Lung (tissue), 11 donors: ENCODE measurements at regions not wholly inside any gene's neighbourhood (a gene's known extent, or its start where the extent isn't known, plus 50 kb on each side); places are given as distances from the start of the nearest gene placed in this dataset.
A peak's percentile ranks its signal among the peaks of the same experiment; 100 is the strongest.

Source experiments
- ATAC-seq: fragments of 200-7000 bp; cut with Tn5 transposase; one replicate; pipeline ENCODE4 v1.9.1; 2020; ENCODE audit warnings: moderate number of reproducible peaks; ENCODE audit not compliant: insufficient read depth, low FRiP score
- DNase-seq, 3 donors: peaks; one replicate each; pipeline ENCODE4 v3.0.0-alpha.2; 2013 to 2017
- H3K27ac ChIP-seq, 2 donors: one replicate each; pipeline ENCODE4 v1.5.1; 2013; ENCODE audit warnings: mild to moderate bottlenecking in 2 of 2, moderate library complexity in 2 of 2, control low read depth in 1 of 2, inconsistent platforms in 1 of 2, low read depth in 1 of 2, low read length in 1 of 2
- H3K27me3 ChIP-seq, 3 donors: one replicate each; pipeline ENCODE4 v1.5.1; 2013; ENCODE audit warnings: low read length in 2 of 3; ENCODE audit not compliant: control insufficient read depth in 3 of 3, insufficient read depth in 3 of 3
- H3K36me3 ChIP-seq, 4 donors: one replicate each; pipeline ENCODE4 v1.5.1; 2013; ENCODE audit warnings: low read length in 4 of 4, mild to moderate bottlenecking in 1 of 4, moderate library complexity in 1 of 4; ENCODE audit not compliant: control insufficient read depth in 4 of 4, insufficient read depth in 4 of 4
- H3K4me1 ChIP-seq, 5 donors: one replicate each; pipeline ENCODE4 v1.5.1; 2013; ENCODE audit warnings: low read length in 5 of 5, mild to moderate bottlenecking in 2 of 5, moderate library complexity in 1 of 5; ENCODE audit not compliant: control insufficient read depth in 5 of 5, insufficient read depth in 5 of 5
- H3K4me3 ChIP-seq: one replicate; pipeline ENCODE4 v1.5.1; 2013; ENCODE audit warnings: mild to moderate bottlenecking, control low read depth, moderate library complexity
- H3K9ac ChIP-seq, 2 donors: one replicate each; pipeline ENCODE4 v1.5.1; 2013; ENCODE audit warnings: low read length in 2 of 2, control low read depth in 1 of 2; ENCODE audit not compliant: insufficient read depth in 1 of 2
- H3K9me3 ChIP-seq, 4 donors: one replicate each; pipeline ENCODE4 v1.5.1; 2013; ENCODE audit warnings: low read length in 3 of 4, mild to moderate bottlenecking in 1 of 4, moderate library complexity in 1 of 4; ENCODE audit not compliant: control insufficient read depth in 4 of 4, insufficient read depth in 3 of 4
- CTCF ChIP-seq: IDR thresholded peaks from 2 replicates; pipeline ENCODE4 v1.5.1; 2012; ENCODE audit warnings: mild to moderate bottlenecking; ENCODE audit errors: control extremely low read depth, extremely low read depth
- WGBS, 2 donors: extraction: QIAGEN DNeasy Blood & Tissue Kit; methylation state at CpG; one replicate each; pipeline ENCODE4 v1.1.7; 2013; 5-methylcytosine and 5-hydroxymethylcytosine counted together
- donor health status: control.
- donor health status: control.
- donor health status: Bipolar disorder and iron deficiency.
- donor health status: healthy.
- donor health status: DM: yes; HTN: yes; CAD: no.

DNA sequence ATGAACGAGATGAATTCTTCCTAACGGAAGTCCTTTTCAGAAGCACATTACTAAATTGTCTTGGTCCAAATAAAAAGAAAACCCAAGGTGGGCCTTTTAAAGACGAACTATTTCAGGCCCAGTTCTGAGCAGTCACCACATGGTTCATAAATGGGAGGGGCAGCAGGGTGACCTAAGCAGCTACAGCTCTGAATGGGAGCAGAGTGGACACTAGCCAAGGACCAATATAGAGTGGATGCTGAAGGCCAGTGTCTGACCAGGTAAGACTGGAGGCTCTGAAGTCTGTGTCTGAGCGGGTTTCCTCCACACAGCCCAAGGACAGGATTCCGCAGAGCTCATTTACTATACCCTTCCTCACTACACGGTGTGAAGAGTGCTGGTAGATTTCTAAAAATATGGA, 159.1 kb downstream of the TMEM26 start:
- ATAC-seq = no peak
- no peak overlapping the region for H3K4me3 ChIP-seq

GRCh38 chr10:61289813-61290212, 163.4 kb downstream of the TMEM26 start:
- no peak for ATAC-seq
- Histone ChIP-seq H3K9ac (no peak overlapping the region), H3K4me3 (no peak overlapping the region), H3K4me1 (peaks cover 0 to 11% (median 0%) of the 10 kb centered on the region in 5 donors), H3K36me3 (no peaks in the 10 kb centered on the region), H3K9me3 (peaks cover 0 to 4% (median 0%) of the 10 kb centered on the region in 4 donors), H3K27ac (no peak overlapping the region), H3K27me3 (no peaks in the 10 kb centered on the region)
- TF ChIP-seq CTCF = no peak
- DNase-seq = no peak
- WGBS, 2 donors = 91% methylated on average over 2 of the region's 2 CpGs

More for the DNA sequence above, 159.1 kb downstream of the TMEM26 start:
- Histone ChIP-seq H3K27me3 (no peaks in the 10 kb centered on the region), H3K36me3 (no peaks in the 10 kb centered on the region), H3K9ac (no peak overlapping the region), H3K4me1 (peaks cover 0 to 10% (median 0%) of the 10 kb centered on the region in 5 donors), H3K27ac (no peak overlapping the region), H3K9me3 (peaks cover 0 to 5% (median 3%) of the 10 kb centered on the region in 4 donors)
- DNase-seq = no peak
- 83 to 91% methylated on average over 6 of the region's 6 CpGs for WGBS, 2 donors
- TF ChIP-seq CTCF = no peak

GRCh38 chr10:61286686-61287085, 166.5 kb downstream of the TMEM26 start:
- Histone ChIP-seq H3K4me1 (peaks cover 0 to 5% (median 0%) of the 10 kb centered on the region in 5 donors), H3K27me3 (no peaks in the 10 kb centered on the region), H3K27ac (no peak overlapping the region), H3K9me3 (peaks cover 0 to 4% (median 0%) of the 10 kb centered on the region in 4 donors), H3K4me3 (no peak overlapping the region), H3K9ac (no peak overlapping the region), H3K36me3 (no peaks in the 10 kb centered on the region)
- 39 to 56% methylated on average over 3 of the region's 3 CpGs for WGBS, 2 donors
- no peak for TF ChIP-seq CTCF
- ATAC-seq (no peak), DNase-seq (no peak)

DNA sequence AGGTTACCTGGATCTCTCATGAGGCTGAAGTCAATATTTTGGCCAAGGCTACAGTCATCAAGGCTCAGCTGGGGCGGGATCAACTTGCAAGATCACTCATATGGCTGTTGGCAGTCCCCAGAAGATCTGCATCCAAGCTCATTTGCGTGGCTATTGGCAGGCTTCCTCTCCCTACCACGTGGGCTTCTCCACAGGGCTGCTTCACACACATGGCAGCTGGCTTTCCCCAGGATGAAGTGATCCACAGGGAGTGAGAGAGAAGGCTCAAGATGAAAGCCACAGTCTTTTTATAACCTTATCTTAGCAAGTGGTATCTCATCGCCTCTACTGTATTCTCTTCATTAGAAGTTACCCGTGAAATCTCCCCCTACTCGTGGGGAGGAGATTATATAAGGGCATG, 167.4 kb downstream of the TMEM26 start:
- H3K4me3 ChIP-seq = no peak overlapping the region
- H3K36me3 ChIP-seq = no peaks in the 10 kb centered on the region
- DNase-seq (peak in 1 of 3 donors; percentile 46), ATAC-seq (no peak)
- no peak overlapping the region for H3K27ac ChIP-seq
- TF ChIP-seq CTCF = no peak
- H3K4me1 ChIP-seq = peaks cover 0 to 5% (median 0%) of the 10 kb centered on the region in 5 donors
- no peak overlapping the region for H3K9ac ChIP-seq
- H3K27me3 ChIP-seq = no peaks in the 10 kb centered on the region
- peaks cover 0 to 4% (median 0%) of the 10 kb centered on the region in 4 donors for H3K9me3 ChIP-seq
- 70% methylated on average over 6 of the region's 6 CpGs for WGBS, 2 donors
